ENCODE measurements at regions not wholly inside any gene's neighbourhood (a gene's known extent, or its start where the extent isn't known, plus 50 kb on each side); places are given as distances from the start of the nearest gene placed in this dataset.

DNA sequence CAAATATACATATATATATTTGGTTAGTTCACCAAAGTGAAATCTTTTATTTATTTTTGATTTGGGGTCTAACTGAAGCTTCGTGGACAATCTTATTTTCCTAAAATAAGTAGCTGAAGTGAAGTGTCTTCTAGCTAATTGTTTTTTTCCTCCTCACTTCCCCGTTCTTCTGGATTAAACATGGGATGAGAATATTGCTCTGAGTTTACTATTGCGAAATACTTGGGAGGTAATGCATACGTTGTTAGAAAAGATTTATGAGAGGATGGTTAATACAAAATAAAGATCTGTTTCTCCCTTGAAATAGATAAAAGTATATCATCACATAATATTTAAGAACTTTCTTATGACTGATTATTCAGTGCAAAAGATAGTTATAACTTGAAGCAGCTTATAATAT lies 228.3 kb upstream of the TPK1 start:
- no peak for TF ChIP-seq POLR2A (IDR thresholded peaks at IDR 0.05)
- no peak for TF ChIP-seq CTCF (IDR thresholded peaks at IDR 0.05)
